GM03348 (cell line): ENCODE measurements at regions not wholly inside any gene's neighbourhood (a gene's known extent, or its start where the extent isn't known, plus 50 kb on each side); places are given as distances from the start of the nearest gene placed in this dataset.

ENCODE experiments used
- DNase-seq: peaks from one replicate; pipeline ENCODE4 v3.0.0; 2012; ENCODE audit warnings: low spot score

GRCh38 chr14:61941421-61942150 is 179.4 kb downstream of the SNAPC1 start:
- no peak for DNase-seq

- no peak for DNase-seq
These were observed 186.2 kb downstream of the SNAPC1 start for GRCh38 chr14:61948376-61948775.

- DNase-seq = no peak
These were observed 188.1 kb downstream of the SNAPC1 start for GRCh38 chr14:61950340-61950739.

GRCh38 chr14:61953602-61954001 is 191.4 kb downstream of the SNAPC1 start:
- no peak for DNase-seq

GRCh38 chr14:61954306-61954705 is 192.1 kb downstream of the SNAPC1 start:
- DNase-seq = no peak

GRCh38 chr14:61956517-61956916 is 194.3 kb downstream of the SNAPC1 start:
- DNase-seq = no peak

- DNase-seq = no peak
These were observed 197.1 kb downstream of the SNAPC1 start for GRCh38 chr14:61959348-61959747.

GRCh38 chr14:61961369-61961768 is 199.1 kb downstream of the SNAPC1 start:
- no peak for DNase-seq

GRCh38 chr14:61963926-61964325 is 201.7 kb downstream of the SNAPC1 start:
- no peak for DNase-seq

GRCh38 chr14:61965030-61965745 is 203.0 kb downstream of the SNAPC1 start:
- DNase-seq = peak; percentile 37

GRCh38 chr14:61968207-61968606 is 206.0 kb downstream of the SNAPC1 start:
- no peak for DNase-seq

- DNase-seq = no peak
These were observed 210.5 kb downstream of the SNAPC1 start for GRCh38 chr14:61972711-61973110.

- DNase-seq = peak; percentile 17
These were observed 211.8 kb downstream of the SNAPC1 start for GRCh38 chr14:61973981-61974380.

- DNase-seq = no peak
These were observed 215.0 kb downstream of the SNAPC1 start for GRCh38 chr14:61977217-61977616.

GRCh38 chr14:61988240-61988639 is 226.0 kb downstream of the SNAPC1 start:
- no peak for DNase-seq

- DNase-seq = no peak
These were observed 229.9 kb downstream of the SNAPC1 start for GRCh38 chr14:61992139-61992538.

GRCh38 chr14:61992926-61993325 is 230.7 kb downstream of the SNAPC1 start:
- DNase-seq = no peak

GRCh38 chr14:61994589-61994988 is 232.4 kb downstream of the SNAPC1 start:
- DNase-seq = no peak

- no peak for DNase-seq
These were observed 234.5 kb downstream of the SNAPC1 start for GRCh38 chr14:61996753-61997152.

GRCh38 chr14:61997161-61997560 is 234.9 kb downstream of the SNAPC1 start:
- no peak for DNase-seq

- DNase-seq = no peak
These were observed 239.7 kb downstream of the SNAPC1 start for GRCh38 chr14:62001963-62002362.

- DNase-seq = no peak
These were observed 240.4 kb downstream of the SNAPC1 start for GRCh38 chr14:62002642-62003041.

GRCh38 chr14:62003701-62004100 is 241.5 kb downstream of the SNAPC1 start:
- DNase-seq = no peak
